HG03025 (cell line): ENCODE measurements at regions not wholly inside any gene's neighbourhood (a gene's known extent, or its start where the extent isn't known, plus 50 kb on each side); places are given as distances from the start of the nearest gene placed in this dataset.
A peak's percentile ranks its signal among the peaks of the same experiment; 100 is the strongest.
"Not testable (repeated sequence)": the region's sequence is repeated elsewhere in the genome, so short reads cannot be mapped to it uniquely, and the experiment has no call there.

ENCODE experiments used
- ATAC-seq: cut with Tn5 transposase; IDR thresholded peaks from one replicate; pipeline ENCODE4 v1.9.1; 2021; ENCODE audit warnings: mild to moderate bottlenecking, moderate library complexity; ENCODE audit not compliant: unreplicated experiment, low FRiP score

- ATAC-seq = no peak
These were observed 287.3 kb upstream of the MAF start for GRCh38 chr16:79887541-79888540.

- ATAC-seq = no peak
These were observed 284.8 kb upstream of the MAF start for GRCh38 chr16:79885320-79885719.

GRCh38 chr16:79883494-79883893 is 283.0 kb upstream of the MAF start:
- ATAC-seq = no peak

GRCh38 chr16:79882340-79883005 is 281.9 kb upstream of the MAF start:
- ATAC-seq = no peak

GRCh38 chr16:79881107-79881506 is 280.6 kb upstream of the MAF start:
- not testable (repeated sequence) for ATAC-seq

GRCh38 chr16:79876332-79876730 is 275.8 kb upstream of the MAF start:
- ATAC-seq = peak; percentile 60

- ATAC-seq = no peak
These were observed 273.9 kb upstream of the MAF start for GRCh38 chr16:79874391-79874790.

- ATAC-seq = no peak
These were observed 273.3 kb upstream of the MAF start for GRCh38 chr16:79873825-79874224.

- no peak for ATAC-seq
These were observed 271.4 kb upstream of the MAF start for GRCh38 chr16:79871906-79872305.

- no peak for ATAC-seq
These were observed 269.7 kb upstream of the MAF start for GRCh38 chr16:79870016-79870886.

- ATAC-seq = no peak
These were observed 268.9 kb upstream of the MAF start for GRCh38 chr16:79869304-79870015.

- ATAC-seq = no peak
These were observed 268.3 kb upstream of the MAF start for GRCh38 chr16:79868841-79869240.

- ATAC-seq = no peak
These were observed 267.0 kb upstream of the MAF start for GRCh38 chr16:79867425-79867997.

GRCh38 chr16:79865918-79866317 is 265.4 kb upstream of the MAF start:
- ATAC-seq = no peak

- no peak for ATAC-seq
These were observed 264.3 kb upstream of the MAF start for GRCh38 chr16:79864781-79865391.

- ATAC-seq = no peak
These were observed 263.7 kb upstream of the MAF start for GRCh38 chr16:79864032-79864780.

GRCh38 chr16:79863128-79864031 is 262.8 kb upstream of the MAF start:
- ATAC-seq = no peak

- ATAC-seq = no peak
These were observed 262.1 kb upstream of the MAF start for GRCh38 chr16:79862601-79863000.
